SK-N-MC (cell line): ENCODE measurements at regions not wholly inside any gene's neighbourhood (a gene's known extent, or its start where the extent isn't known, plus 50 kb on each side); places are given as distances from the start of the nearest gene placed in this dataset.

Source experiments
- DNase-seq: peaks from one replicate; pipeline ENCODE4 v3.0.0-alpha.2; 2011; ENCODE audit warnings: low read depth, low spot score
- H3K27ac ChIP-seq: fragments of 200-600 bp; sonication (generic); 2 replicates; pipeline ENCODE4 v1.5.1; 2016; ENCODE audit warnings: mixed run types
- H3K36me3 ChIP-seq: fragments of 200-600 bp; sonication (generic); 2 replicates; pipeline ENCODE4 v1.6.1; 2017; ENCODE audit warnings: antibody characterized with exemption, low read length, mixed read lengths; ENCODE audit not compliant: insufficient read depth
- H3K4me3 ChIP-seq: fragments of 200-600 bp; sonication (generic); 2 replicates; pipeline ENCODE4 v1.5.1; 2016
- H3K9ac ChIP-seq: fragments of 200-600 bp; sonication (generic); 2 replicates; pipeline ENCODE4 v1.8.0; 2017; ENCODE audit warnings: mixed run types, mixed read lengths; ENCODE audit not compliant: insufficient read length
- H3K9me3 ChIP-seq: fragments of 200-600 bp; sonication (generic); 2 replicates; pipeline ENCODE4 v1.6.1; 2017; ENCODE audit warnings: low read depth, mild to moderate bottlenecking, antibody characterized with exemption, low read length, moderate library complexity, mixed read lengths
- EZH2 ChIP-seq: fragments of 200-600 bp; sonication (generic); IDR thresholded peaks from one replicate; pipeline ENCODE4 v1.6.1; 2017; ENCODE audit warnings: antibody characterized with exemption
- FOXP2 ChIP-seq: optimal IDR thresholded peaks from 2 replicates; pipeline ENCODE3; 2011; ENCODE audit warnings: mild to moderate bottlenecking, moderate library complexity; ENCODE audit not compliant: insufficient read depth; ENCODE audit errors: extremely low read length, control extremely low read depth
- POLR2AphosphoS5 ChIP-seq: IDR thresholded peaks from 2 replicates; pipeline ENCODE4 v1.6.1; 2012; ENCODE audit warnings: mild to moderate bottlenecking, low read depth, low read length, borderline replicate concordance

DNA sequence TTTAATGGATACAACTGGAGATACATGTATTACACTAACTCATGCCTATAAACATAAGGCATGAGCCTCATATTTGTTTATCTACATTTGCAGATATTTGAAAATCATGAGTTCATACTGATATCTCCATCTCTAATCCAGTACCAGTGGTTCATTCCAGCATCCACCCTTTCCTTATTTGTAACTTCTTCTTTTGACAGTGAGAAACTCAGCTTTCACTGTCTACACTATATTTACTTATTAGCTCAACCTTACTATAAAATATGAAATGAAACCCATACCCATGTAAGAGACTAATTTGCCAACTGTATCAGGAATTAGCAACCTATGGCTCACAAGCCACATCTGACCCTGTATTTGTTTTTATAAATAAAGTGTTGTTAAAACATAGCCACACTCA is 161.9 kb upstream of the GPRIN3 start:
- H3K27ac ChIP-seq: no peak overlapping the region
- DNase-seq: no peak
- TF ChIP-seq FOXP2 (no peak), EZH2 (no peak), POLR2AphosphoS5 (no peak)

DNA sequence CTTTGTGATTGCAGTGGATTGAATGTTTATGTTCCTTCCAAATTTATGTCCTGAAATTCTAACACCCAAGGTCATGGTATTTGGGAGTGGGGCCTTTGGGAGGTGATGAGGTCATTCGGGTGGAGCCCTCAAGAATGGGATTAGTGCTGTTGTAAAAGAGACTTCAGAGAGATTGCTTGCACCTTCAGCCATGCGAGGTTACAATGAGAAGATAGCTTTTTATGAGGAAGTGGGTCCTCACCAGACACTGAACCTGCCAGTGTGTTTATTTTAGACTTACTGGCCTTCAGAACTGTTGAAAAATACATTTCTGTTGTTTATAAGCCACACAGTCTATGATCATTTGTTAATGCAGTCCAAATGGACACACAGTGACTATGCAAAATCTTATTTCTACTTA is 161.0 kb upstream of the GPRIN3 start:
- Histone ChIP-seq H3K4me3 (no peak overlapping the region), H3K27ac (no peak overlapping the region)

More for the DNA sequence above, 161.9 kb upstream of the GPRIN3 start:
- Histone ChIP-seq H3K9me3 (no peaks in the 10 kb centered on the region), H3K4me3 (no peak overlapping the region), H3K36me3 (no peaks in the 10 kb centered on the region), H3K9ac (no peak overlapping the region)

GRCh38 chr4:89463341-89463740 is 155.7 kb upstream of the GPRIN3 start:
- no peak for DNase-seq

More for the DNA sequence above, 161.0 kb upstream of the GPRIN3 start:
- no peak for DNase-seq
- Histone ChIP-seq H3K9me3 (no peaks in the 10 kb centered on the region), H3K36me3 (no peaks in the 10 kb centered on the region), H3K9ac (no peak overlapping the region)
- TF ChIP-seq FOXP2 (no peak), POLR2AphosphoS5 (no peak), EZH2 (no peak)

DNA sequence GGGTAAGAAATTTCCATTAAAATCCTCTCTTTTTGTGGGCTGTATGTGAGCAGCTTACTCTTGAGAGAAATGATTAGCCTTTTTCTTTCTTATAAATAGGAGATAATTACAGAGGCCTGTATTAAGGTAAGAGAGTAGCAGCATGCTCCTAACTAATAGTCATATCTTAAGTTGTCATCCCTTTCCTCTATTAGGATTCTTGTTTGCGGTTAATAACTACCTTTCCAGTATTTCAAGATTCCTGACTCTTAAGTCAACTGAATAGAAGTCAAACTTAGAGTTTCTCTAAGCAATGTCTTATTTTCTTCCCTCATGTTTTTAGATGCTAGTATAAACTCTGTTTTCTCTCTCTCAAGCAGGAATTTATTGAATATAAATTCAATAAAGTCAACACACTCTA is 139.9 kb upstream of the GPRIN3 start:
- Histone ChIP-seq H3K4me3 (no peak overlapping the region), H3K27ac (no peak overlapping the region), H3K36me3 (no peaks in the 10 kb centered on the region), H3K9me3 (no peaks in the 10 kb centered on the region), H3K9ac (no peak overlapping the region)
- TF ChIP-seq POLR2AphosphoS5 (no peak), EZH2 (no peak), FOXP2 (no peak)
- no peak for DNase-seq

More at GRCh38 chr4:89463341-89463740, 155.7 kb upstream of the GPRIN3 start:
- Histone ChIP-seq H3K27ac (no peak overlapping the region), H3K36me3 (no peaks in the 10 kb centered on the region), H3K9me3 (no peaks in the 10 kb centered on the region), H3K9ac (no peak overlapping the region), H3K4me3 (no peak overlapping the region)
- no peak for TF ChIP-seq FOXP2
- no peak for TF ChIP-seq EZH2
- TF ChIP-seq POLR2AphosphoS5: no peak

- Histone ChIP-seq H3K9ac (no peak overlapping the region), H3K4me3 (no peak overlapping the region), H3K9me3 (no peaks in the 10 kb centered on the region), H3K36me3 (no peaks in the 10 kb centered on the region), H3K27ac (no peak overlapping the region)
- TF ChIP-seq EZH2: no peak
- TF ChIP-seq POLR2AphosphoS5: no peak
- no peak for TF ChIP-seq FOXP2
- DNase-seq: no peak
Measured at GRCh38 chr4:89446193-89446592, 138.6 kb upstream of the GPRIN3 start.

DNA sequence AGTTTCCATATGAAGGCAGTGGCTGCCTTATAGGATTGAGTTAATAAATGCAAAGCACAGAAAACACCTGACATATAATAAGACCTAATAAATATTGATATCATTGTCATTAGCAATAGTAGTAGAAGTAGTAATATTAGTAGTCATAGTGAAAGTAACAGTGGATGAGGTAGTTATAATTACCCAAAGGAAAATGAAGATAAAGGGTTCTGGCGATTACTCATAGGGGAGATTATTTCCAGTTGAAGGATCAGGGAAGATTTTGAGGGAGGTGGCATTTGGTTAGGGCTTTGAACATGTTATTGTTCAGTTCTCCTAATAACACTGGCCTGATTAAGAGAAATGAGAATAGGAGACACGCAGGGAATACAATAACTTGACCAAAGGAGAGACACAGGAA is 131.9 kb upstream of the GPRIN3 start:
- H3K4me3 ChIP-seq: no peak overlapping the region
- no peak overlapping the region for H3K9ac ChIP-seq
- H3K27ac ChIP-seq: no peak overlapping the region
- no peak for DNase-seq
- no peaks in the 10 kb centered on the region for H3K36me3 ChIP-seq
- no peaks in the 10 kb centered on the region for H3K9me3 ChIP-seq
- no peak for TF ChIP-seq FOXP2
- no peak for TF ChIP-seq EZH2
- no peak for TF ChIP-seq POLR2AphosphoS5

GRCh38 chr4:89438102-89438831 is 130.7 kb upstream of the GPRIN3 start:
- H3K4me3 ChIP-seq: no peak overlapping the region
- H3K9me3 ChIP-seq: no peaks in the 10 kb centered on the region
- H3K36me3 ChIP-seq: no peaks in the 10 kb centered on the region
- no peak overlapping the region for H3K9ac ChIP-seq
- peak; percentile 30 for DNase-seq
- no peak overlapping the region for H3K27ac ChIP-seq
- TF ChIP-seq EZH2 (no peak), FOXP2 (no peak), POLR2AphosphoS5 (no peak)

DNA sequence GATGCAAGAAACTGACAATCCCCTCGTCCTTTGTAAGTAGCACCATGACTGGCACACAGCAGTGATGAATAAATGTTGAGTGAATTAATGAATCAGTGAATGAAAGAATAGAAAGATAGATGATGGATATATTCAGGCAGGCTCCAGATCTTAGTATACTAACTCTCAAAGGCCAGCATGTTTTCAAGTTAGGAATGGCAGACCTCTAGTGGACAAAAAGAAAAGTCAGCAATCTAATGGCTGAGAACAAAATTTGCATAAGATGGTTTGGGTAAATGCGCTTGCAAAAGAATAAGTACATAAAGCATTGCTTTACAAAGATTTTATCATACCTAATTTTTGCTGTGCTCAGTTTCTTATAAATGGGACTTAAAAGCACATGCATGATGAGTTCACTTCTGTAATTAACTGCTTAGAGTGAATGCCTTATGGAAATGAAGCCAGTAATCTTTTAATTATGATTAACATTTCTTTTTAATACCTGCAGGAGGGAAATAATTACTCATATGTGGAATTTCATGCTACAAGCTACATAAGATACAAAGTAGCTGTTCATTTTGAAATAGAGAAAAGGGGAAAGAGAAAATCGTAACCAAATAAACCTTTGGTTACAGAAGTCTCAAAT is 126.9 kb upstream of the GPRIN3 start:
- no peaks in the 10 kb centered on the region for H3K9me3 ChIP-seq
- no peaks in the 10 kb centered on the region for H3K36me3 ChIP-seq
- peak; percentile 6 for DNase-seq
- H3K9ac ChIP-seq: no peak overlapping the region
- no peak for TF ChIP-seq EZH2
- no peak for TF ChIP-seq POLR2AphosphoS5
- no peak for TF ChIP-seq FOXP2
- no peak overlapping the region for H3K4me3 ChIP-seq
- no peak overlapping the region for H3K27ac ChIP-seq

- Histone ChIP-seq H3K4me3 (no peak overlapping the region), H3K27ac (no peak overlapping the region), H3K36me3 (no peaks in the 10 kb centered on the region), H3K9ac (no peak overlapping the region), H3K9me3 (no peaks in the 10 kb centered on the region)
- TF ChIP-seq EZH2: no peak
- no peak for TF ChIP-seq POLR2AphosphoS5
- no peak for TF ChIP-seq FOXP2
- DNase-seq: no peak
Measured at GRCh38 chr4:89427782-89428181, 120.2 kb upstream of the GPRIN3 start.
